HepG2 (cell line): ENCODE measurements at regions not wholly inside any gene's neighbourhood (a gene's known extent, or its start where the extent isn't known, plus 50 kb on each side); places are given as distances from the start of the nearest gene placed in this dataset.

Experiments used
- FOXM1 ChIP-seq: sonication (generic); formaldehyde crosslinking; IDR thresholded peaks from 2 replicates; pipeline ENCODE4 v1.5.0; 2020; ENCODE audit warnings: missing genetic modification reagents
- NCOA1 ChIP-seq: sonication (generic); formaldehyde crosslinking; IDR thresholded peaks from 2 replicates; pipeline ENCODE4 v1.9.0; 2021; ENCODE audit warnings: missing genetic modification reagents
- RFX1 ChIP-seq: fragments of 450-650 bp; IDR thresholded peaks from 2 replicates; pipeline ENCODE4 v1.6.1; 2017
- ZNF382 ChIP-seq: sonication (generic); formaldehyde crosslinking; IDR thresholded peaks from 2 replicates; pipeline ENCODE4 v1.5.0; 2020; ENCODE audit warnings: missing genetic modification reagents, mild to moderate bottlenecking, borderline replicate concordance

GRCh38 chr2:188235364-188235763, 56.3 kb upstream of the GULP1 start:
- TF ChIP-seq NCOA1 (CRISPR knock-in tag) (no peak), RFX1 (no peak), FOXM1 (CRISPR knock-in tag) (no peak), ZNF382 (CRISPR knock-in tag) (no peak)
